HG02970 (cell line): ENCODE measurements at regions not wholly inside any gene's neighbourhood (a gene's known extent, or its start where the extent isn't known, plus 50 kb on each side); places are given as distances from the start of the nearest gene placed in this dataset.

ENCODE experiments used
- ATAC-seq: cut with Tn5 transposase; IDR thresholded peaks from one replicate; pipeline ENCODE4 v1.9.1; 2021; ENCODE audit warnings: mild to moderate bottlenecking, moderate library complexity, moderate number of reproducible peaks; ENCODE audit not compliant: unreplicated experiment, low FRiP score

GRCh38 chr5:81914696-81915095, 57.1 kb upstream of the ATG10 start:
- ATAC-seq: no peak

GRCh38 chr5:81912933-81913332, 58.9 kb upstream of the ATG10 start:
- ATAC-seq: no peak

GRCh38 chr5:81909677-81910076, 62.1 kb upstream of the ATG10 start:
- no peak for ATAC-seq

- no peak for ATAC-seq
Measured at GRCh38 chr5:81908771-81909170, 63.1 kb upstream of the ATG10 start.

GRCh38 chr5:81908044-81908443, 63.8 kb upstream of the ATG10 start:
- no peak for ATAC-seq

GRCh38 chr5:81907012-81907635, 64.7 kb upstream of the ATG10 start:
- no peak for ATAC-seq

GRCh38 chr5:81906086-81906485, 65.7 kb upstream of the ATG10 start:
- ATAC-seq: no peak

- ATAC-seq: no peak
Measured at GRCh38 chr5:81904861-81905260, 67.0 kb upstream of the ATG10 start.

- ATAC-seq: no peak
Measured at GRCh38 chr5:81904166-81904565, 67.7 kb upstream of the ATG10 start.

- ATAC-seq: no peak
Measured at GRCh38 chr5:81901586-81901985, 70.2 kb upstream of the ATG10 start.

- ATAC-seq: no peak
Measured at GRCh38 chr5:81899123-81899522, 72.7 kb upstream of the ATG10 start.

GRCh38 chr5:81898403-81898802, 73.4 kb upstream of the ATG10 start:
- ATAC-seq: no peak

- ATAC-seq: no peak
Measured at GRCh38 chr5:81896764-81897163, 75.1 kb upstream of the ATG10 start.

GRCh38 chr5:81895307-81895706, 76.5 kb upstream of the ATG10 start:
- ATAC-seq: no peak

- ATAC-seq: no peak
Measured at GRCh38 chr5:81893961-81894360, 77.9 kb upstream of the ATG10 start.

GRCh38 chr5:81884871-81885270, 87.0 kb upstream of the ATG10 start:
- no peak for ATAC-seq

GRCh38 chr5:81883371-81883770, 88.5 kb upstream of the ATG10 start:
- no peak for ATAC-seq

GRCh38 chr5:81881595-81881994, 90.2 kb upstream of the ATG10 start:
- ATAC-seq: no peak

GRCh38 chr5:81879936-81880335, 91.9 kb upstream of the ATG10 start:
- no peak for ATAC-seq

GRCh38 chr5:81878333-81878732, 93.5 kb upstream of the ATG10 start:
- ATAC-seq: no peak

GRCh38 chr5:81866994-81867393, 104.8 kb upstream of the ATG10 start:
- no peak for ATAC-seq

- no peak for ATAC-seq
Measured at GRCh38 chr5:81860778-81861177, 109.9 kb upstream of the SSBP2 start.

GRCh38 chr5:81859624-81860023, 108.7 kb upstream of the SSBP2 start:
- no peak for ATAC-seq
